K562 (cell line): ENCODE measurements at regions not wholly inside any gene's neighbourhood (a gene's known extent, or its start where the extent isn't known, plus 50 kb on each side); places are given as distances from the start of the nearest gene placed in this dataset.

Source experiments
- ATAC-seq: fragments of 200-7000 bp; cut with Tn5 transposase; 3 replicates; pipeline ENCODE4 v1.9.1; 2020; ENCODE audit warnings: moderate library complexity
- BruUV-seq: library from RNA; stranded (reverse); fragments of 400-500 nt; replicated peaks from 2 replicates; lab custom pipeline; 2021; lab: Mats Ljungman, UMichigan
- CTCF ChIA-PET: fragments of 300-600 bp; formaldehyde crosslinking; extraction: SDS; loops from one replicate; lab custom pipeline; 2021; ENCODE audit warnings: low intra/inter-chr PET ratio; lab: Yijun Ruan, JAX
- POLR2A ChIA-PET: fragments of 300-600, 350-650 bp; sonication (Branson Sonifier 250); formaldehyde crosslinking; extraction: SDS; loops from one replicate; lab custom pipeline; 2021; ENCODE audit warnings: antibody characterized with exemption, inconsistent platforms; lab: Yijun Ruan, JAX
- DNase-seq, 4 experiments: peaks; one replicate each; pipeline versions ENCODE4 v3.0.0 to v3.0.0-alpha.2; 2011 to 2018; ENCODE audit warnings: low spot score in 3 of 4, mixed read lengths in 3 of 4; ENCODE audit errors: extremely low read depth in 1 of 4
- FAIRE-seq: peaks from 2 replicates; lab custom pipeline; 2011; peaks lifted over from hg19 to GRCh38; lab: Jason Lieb, UNC
- H2AFZ ChIP-seq: 2 replicates; pipeline ENCODE4 v1.6.0; 2011; ENCODE audit warnings: low read depth, low read length, control low read depth, inconsistent platforms
- H3K27ac ChIP-seq: fragments of 200-600 bp; 3 replicates; pipeline ENCODE4 v1.8.0; 2011; ENCODE audit warnings: low read depth, mild to moderate bottlenecking, control low read depth, inconsistent platforms, low read length, moderate library complexity, mixed read lengths; ENCODE audit errors: extremely low read depth
- H3K27me3 ChIP-seq, 2 experiments: fragments of 300-600 bp in 1 of 2; 2 replicates in 1 of 2; 3 replicates in 1 of 2; pipeline versions ENCODE4 v1.6.0 to v1.8.0; 2011; ENCODE audit warnings: inconsistent platforms in 2 of 2, low read length in 2 of 2, mild to moderate bottlenecking in 1 of 2, mixed read lengths in 1 of 2, moderate library complexity in 1 of 2; ENCODE audit not compliant: control insufficient read depth in 2 of 2, insufficient read depth in 2 of 2
- H3K36me3 ChIP-seq: fragments of 300-600 bp; 3 replicates; pipeline ENCODE4 v1.8.0; 2011; ENCODE audit warnings: mild to moderate bottlenecking, low read length, inconsistent platforms; ENCODE audit not compliant: control insufficient read depth, insufficient read depth
- H3K4me1 ChIP-seq, 2 experiments: fragments of 200-600 bp in 1 of 2; replicated peaks in 1 of 2; 2 replicates in 1 of 2; 3 replicates in 1 of 2; pipeline versions ENCODE4 v1.5.1 to v1.8.0; 2011; ENCODE audit warnings: inconsistent platforms in 2 of 2, low read length in 2 of 2, mild to moderate bottlenecking in 1 of 2, mixed read lengths in 1 of 2, moderate library complexity in 1 of 2; ENCODE audit not compliant: control insufficient read depth in 2 of 2, insufficient read depth in 2 of 2
- H3K4me2 ChIP-seq: 2 replicates; pipeline ENCODE4 v1.6.1; 2011; ENCODE audit warnings: low read length, control low read depth, inconsistent platforms, mixed read lengths; ENCODE audit not compliant: insufficient read depth
- H3K4me3 ChIP-seq: fragments of 200-600 bp; sonication (generic), shearing (Covaris generic); 2 replicates; pipeline ENCODE4 v1.5.1; 2016; ENCODE audit warnings: control low read depth, inconsistent platforms
- H3K79me2 ChIP-seq: fragments of 200-600 bp; 3 replicates; pipeline ENCODE4 v1.8.0; 2011; ENCODE audit warnings: low read length, inconsistent platforms; ENCODE audit not compliant: control insufficient read depth, insufficient read depth
- H3K9ac ChIP-seq, 2 experiments: 2 replicates each; pipeline versions ENCODE4 v1.6.0 to v1.6.1; 2011; ENCODE audit warnings: low read depth in 2 of 2, low read length in 2 of 2, control low read depth in 1 of 2, inconsistent platforms in 1 of 2, mild to moderate bottlenecking in 1 of 2, mixed read lengths in 1 of 2; ENCODE audit not compliant: insufficient read depth in 1 of 2
- H3K9me1 ChIP-seq: one replicate; pipeline ENCODE4 v1.6.0; 2011; ENCODE audit warnings: inconsistent platforms, mild to moderate bottlenecking, low read length, moderate library complexity; ENCODE audit not compliant: control insufficient read depth, insufficient read depth
- H3K9me3 ChIP-seq: replicated peaks from 2 replicates; pipeline ENCODE4 v1.5.1; 2011; ENCODE audit warnings: low read depth, low read length, inconsistent platforms; ENCODE audit not compliant: control insufficient read depth, insufficient read depth
- H4K20me1 ChIP-seq: replicated peaks from 2 replicates; pipeline ENCODE4 v1.6.1; 2011; ENCODE audit warnings: low read length, inconsistent platforms, mixed read lengths; ENCODE audit not compliant: control insufficient read depth, insufficient read depth
- ARHGAP35 ChIP-seq: fragments of 450-650 bp; IDR thresholded peaks from 2 replicates; pipeline ENCODE4 v1.6.1; 2018; ENCODE audit not compliant: partially characterized antibody
- GTF2F1 ChIP-seq: IDR thresholded peaks from 2 replicates; pipeline ENCODE4 v1.6.1; 2011; ENCODE audit warnings: low read depth, low read length, improper control_type of control experiment
- KLF16 ChIP-seq: IDR thresholded peaks from 2 replicates; pipeline ENCODE4 v1.6.1; 2016; ENCODE audit warnings: antibody characterized with exemption
- NBN ChIP-seq: fragments of 450-650 bp; IDR thresholded peaks from 2 replicates; pipeline ENCODE4 v1.6.1; 2016; ENCODE audit warnings: low read depth, mild to moderate bottlenecking
- PHB ChIP-seq: fragments of 250-450 bp; sonication (Bioruptor Pico); IDR thresholded peaks from 2 replicates; pipeline ENCODE4 v1.5.0; 2021
- ZNF696 ChIP-seq: fragments of 250-450 bp; sonication (Bioruptor Pico); conservative IDR thresholded peaks from 2 replicates; pipeline ENCODE4 v1.4.0; 2020; ENCODE audit warnings: mild to moderate bottlenecking, moderate library complexity
- ZSCAN32 ChIP-seq: fragments of 450-650 bp; formaldehyde crosslinking; IDR thresholded peaks from 2 replicates; pipeline ENCODE4 v1.4.0; 2020; ENCODE audit warnings: mild to moderate bottlenecking, moderate library complexity
- WGBS: fragments of 100-300 bp; shearing (Covaris generic); methylation state at CpG from one replicate; pipeline ENCODE4 v1.1.6; 2016; ENCODE audit warnings: low coverage, mixed read lengths; ENCODE audit not compliant: insufficient coverage; ENCODE audit errors: missing lambda C conversion rate; 5-methylcytosine and 5-hydroxymethylcytosine counted together
- in situ Hi-C: fragments of 300-500 bp; cut with MboI; formaldehyde crosslinking; loops from 4 replicates; pipeline ENCODE4 v1.15.0; 2018; ENCODE audit warnings: inconsistent platforms, mixed read lengths
- intact Hi-C: fragments of 100-400 bp; cut with micrococcal nuclease; formaldehyde crosslinking; loops from 2 replicates; pipeline ENCODE4 v1.14.2; 2022
- TF ChIP-seq, protein P1 (sequence below): sonication (generic); IDR thresholded peaks from 2 replicates; pipeline ENCODE4 v1.6.1; 2016
- TF ChIP-seq, protein P2 (sequence below): fragments of 450-650 bp; IDR thresholded peaks from 2 replicates; pipeline ENCODE4 v1.6.1; 2016; ENCODE audit warnings: missing biosample characterization, missing genetic modification characterization

DNA sequence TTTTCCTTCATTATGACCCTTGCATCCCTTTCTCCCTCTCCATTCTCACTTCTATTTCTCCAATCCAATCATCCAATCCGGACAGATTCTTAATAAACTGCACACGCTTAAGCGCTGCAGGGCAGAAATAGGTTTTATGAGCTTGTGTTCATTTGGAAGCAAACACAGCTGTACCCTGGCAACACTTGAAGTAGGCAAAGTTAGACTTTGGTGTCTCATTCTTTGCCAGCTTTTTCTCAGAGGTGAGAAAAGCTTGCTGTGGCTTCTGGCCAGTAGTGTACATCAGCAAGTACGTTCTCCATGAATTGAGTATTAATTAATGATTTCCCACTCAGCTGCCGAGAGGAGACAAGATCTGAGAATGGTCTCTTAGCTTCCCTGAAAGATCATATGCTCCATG, 88.5 kb downstream of the FBXO4 start:
- Histone ChIP-seq H3K27me3 (no peaks in the 10 kb centered on the region; a peak in 1 of 5 replicates), H3K79me2 (no peaks in the 10 kb centered on the region), H3K27ac (no peak overlapping the region), H3K9me1 (no peaks in the 10 kb centered on the region), H3K9ac (no peak overlapping the region), H3K4me1 (no peaks in the 10 kb centered on the region), H3K36me3 (no peaks in the 10 kb centered on the region), H3K4me3 (no peak overlapping the region), H3K4me2 (no peak overlapping the region), H2AFZ (no peak overlapping the region), H3K9me3 (no peaks in the 10 kb centered on the region), H4K20me1 (no peaks in the 10 kb centered on the region)
- in situ Hi-C loops = no loop called here
- ChIA-PET CTCF (no interaction called here), POLR2A (no interaction called here)
- no peak for FAIRE-seq
- ATAC-seq = no peak
- intact Hi-C loops = no loop called here
- no peak for TF ChIP-seq ARHGAP35
- TF ChIP-seq, protein P1, sequence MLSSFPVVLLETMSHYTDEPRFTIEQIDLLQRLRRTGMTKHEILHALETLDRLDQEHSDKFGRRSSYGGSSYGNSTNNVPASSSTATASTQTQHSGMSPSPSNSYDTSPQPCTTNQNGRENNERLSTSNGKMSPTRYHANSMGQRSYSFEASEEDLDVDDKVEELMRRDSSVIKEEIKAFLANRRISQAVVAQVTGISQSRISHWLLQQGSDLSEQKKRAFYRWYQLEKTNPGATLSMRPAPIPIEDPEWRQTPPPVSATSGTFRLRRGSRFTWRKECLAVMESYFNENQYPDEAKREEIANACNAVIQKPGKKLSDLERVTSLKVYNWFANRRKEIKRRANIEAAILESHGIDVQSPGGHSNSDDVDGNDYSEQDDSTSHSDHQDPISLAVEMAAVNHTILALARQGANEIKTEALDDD = no peak
- no peak for DNase-seq
- 2% methylated on average over 5 of the region's 5 CpGs for WGBS
- BruUV-seq = no TSS peak

DNA sequence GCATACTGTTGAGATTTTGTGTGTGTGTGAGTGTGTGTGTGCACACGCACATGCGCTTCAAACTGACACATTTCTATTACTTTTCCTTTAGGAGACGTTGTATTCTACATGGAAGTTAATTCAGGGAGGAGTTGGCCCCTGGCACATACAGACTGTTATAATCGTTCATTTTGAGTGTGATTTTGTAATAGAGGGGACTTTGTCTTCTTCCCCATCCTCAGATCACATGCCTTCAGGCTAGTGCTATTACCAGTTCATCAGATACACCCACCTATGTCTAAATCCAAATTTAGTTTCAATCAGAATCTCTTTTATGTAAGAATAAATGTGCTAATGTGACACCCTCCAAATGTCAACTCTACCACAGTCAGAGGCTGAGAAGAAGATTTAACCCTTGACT, 90.2 kb downstream of the FBXO4 start:
- no peaks in the 10 kb centered on the region for H3K9me1 ChIP-seq
- no peak overlapping the region for H2AFZ ChIP-seq
- H3K9me3 ChIP-seq = no peaks in the 10 kb centered on the region
- no peak overlapping the region for H3K9ac ChIP-seq
- 0% methylated on average over 4 of the region's 4 CpGs for WGBS
- DNase-seq = no peak
- BruUV-seq = no TSS peak
- ChIA-PET CTCF (no interaction called here), POLR2A (interaction anchor here (0.8 kb wide), 1 partner anchor 148 kb away, joined by 3 read pairs; no protein-coding TSS in a partner anchor)
- no peaks in the 10 kb centered on the region for H3K79me2 ChIP-seq
- no peak overlapping the region for H3K4me3 ChIP-seq
- H3K27me3 ChIP-seq = no peaks in the 10 kb centered on the region
- in situ Hi-C loops (no loop called here), intact Hi-C loops (no loop called here)
- H3K36me3 ChIP-seq = no peaks in the 10 kb centered on the region
- H3K4me2 ChIP-seq = no peak overlapping the region
- no peaks in the 10 kb centered on the region for H3K4me1 ChIP-seq
- FAIRE-seq = no peak
- no peaks in the 10 kb centered on the region for H4K20me1 ChIP-seq
- no peak overlapping the region for H3K27ac ChIP-seq
- no peak for ATAC-seq
- TF ChIP-seq NBN (no peak), ZSCAN32 (no peak), PHB (CRISPR knock-in tag) (no peak), ZNF696 (CRISPR knock-in tag) (no peak), KLF16 (no peak), GTF2F1 (no peak)
- TF ChIP-seq, protein P2, sequence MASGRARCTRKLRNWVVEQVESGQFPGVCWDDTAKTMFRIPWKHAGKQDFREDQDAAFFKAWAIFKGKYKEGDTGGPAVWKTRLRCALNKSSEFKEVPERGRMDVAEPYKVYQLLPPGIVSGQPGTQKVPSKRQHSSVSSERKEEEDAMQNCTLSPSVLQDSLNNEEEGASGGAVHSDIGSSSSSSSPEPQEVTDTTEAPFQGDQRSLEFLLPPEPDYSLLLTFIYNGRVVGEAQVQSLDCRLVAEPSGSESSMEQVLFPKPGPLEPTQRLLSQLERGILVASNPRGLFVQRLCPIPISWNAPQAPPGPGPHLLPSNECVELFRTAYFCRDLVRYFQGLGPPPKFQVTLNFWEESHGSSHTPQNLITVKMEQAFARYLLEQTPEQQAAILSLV (tag) = no peak
